ENCODE measurements at regions not wholly inside any gene's neighbourhood (a gene's known extent, or its start where the extent isn't known, plus 50 kb on each side); places are given as distances from the start of the nearest gene placed in this dataset.

DNA sequence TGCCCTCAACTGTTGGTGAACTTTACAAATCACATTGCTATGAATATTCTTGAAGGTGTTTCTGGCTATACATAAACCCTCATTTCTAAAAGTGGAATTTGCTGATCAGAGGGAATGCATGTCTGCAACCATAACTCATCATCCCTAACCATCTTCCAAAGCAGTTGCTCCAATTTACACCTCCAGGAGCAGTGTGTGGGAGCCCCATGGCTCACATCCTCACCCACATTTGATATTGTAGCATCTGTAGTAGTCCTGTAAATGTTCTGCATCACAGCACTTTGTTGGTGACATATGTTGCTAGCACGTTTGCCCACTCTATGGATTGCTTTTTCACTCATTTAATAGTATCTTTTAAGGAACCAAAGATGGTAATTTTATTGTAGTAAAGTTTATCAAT lies 183.8 kb upstream of the SMLR1 start:
- no peak for TF ChIP-seq CTCF (IDR thresholded peaks at IDR 0.05; ENCODE audit: low read length)
- TF ChIP-seq EZH2 (optimal IDR thresholded peaks at IDR 0.05; ENCODE audit: low read depth, low read length), result no peak
- no peak for TF ChIP-seq EZH2phosphoT487 (IDR thresholded peaks at IDR 0.05; ENCODE audit: low read length)

All from MM.1S (cell line).